Non-pigmented ciliary epithelial cell (primary cell): ENCODE measurements at regions not wholly inside any gene's neighbourhood (a gene's known extent, or its start where the extent isn't known, plus 50 kb on each side); places are given as distances from the start of the nearest gene placed in this dataset.
"Not testable (repeated sequence)": the region's sequence is repeated elsewhere in the genome, so short reads cannot be mapped to it uniquely, and the experiment has no call there.

Source experiments
- DNase-seq: peaks from one replicate; pipeline ENCODE4 v3.0.0-alpha.2; 2010; ENCODE audit warnings: low read depth

- no peak for DNase-seq
These were observed 283.1 kb downstream of the SIPA1L2 start for GRCh38 chr1:232346844-232347243.

DNA sequence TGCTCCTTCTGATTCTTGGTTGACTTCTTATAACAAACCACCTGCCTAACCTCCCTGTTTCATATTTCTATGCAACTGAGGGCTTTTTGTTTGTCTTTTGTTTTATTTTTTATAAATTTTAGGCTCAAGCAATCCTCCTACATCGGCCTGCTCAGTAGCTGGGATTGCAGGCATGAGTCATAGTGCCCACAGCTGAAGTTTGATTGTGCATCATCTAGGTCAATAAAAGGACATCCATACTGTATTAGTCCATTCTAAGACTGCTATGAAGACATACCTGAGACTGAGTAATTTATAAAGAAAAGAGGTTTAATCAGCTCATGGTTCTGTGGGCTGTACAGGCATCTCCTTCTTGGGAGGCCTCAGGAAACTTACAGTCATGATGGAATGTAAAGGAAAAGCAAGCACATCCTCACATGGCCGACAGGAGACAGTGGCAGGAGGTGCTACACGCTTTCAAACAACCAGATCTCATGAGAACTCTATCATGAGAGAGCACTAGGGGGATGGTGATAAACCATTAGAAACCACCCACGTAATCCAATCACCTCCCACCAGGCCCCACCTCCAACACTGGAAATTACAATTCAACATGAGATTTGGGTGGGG lies 285.0 kb downstream of the SIPA1L2 start:
- no peak for DNase-seq

- not testable (repeated sequence) for DNase-seq
These were observed 285.7 kb downstream of the SIPA1L2 start for GRCh38 chr1:232344186-232344585.

GRCh38 chr1:232340446-232340845 lies 289.5 kb downstream of the SIPA1L2 start:
- DNase-seq, result no peak

GRCh38 chr1:232339073-232339472 lies 290.9 kb downstream of the SIPA1L2 start:
- no peak for DNase-seq

DNA sequence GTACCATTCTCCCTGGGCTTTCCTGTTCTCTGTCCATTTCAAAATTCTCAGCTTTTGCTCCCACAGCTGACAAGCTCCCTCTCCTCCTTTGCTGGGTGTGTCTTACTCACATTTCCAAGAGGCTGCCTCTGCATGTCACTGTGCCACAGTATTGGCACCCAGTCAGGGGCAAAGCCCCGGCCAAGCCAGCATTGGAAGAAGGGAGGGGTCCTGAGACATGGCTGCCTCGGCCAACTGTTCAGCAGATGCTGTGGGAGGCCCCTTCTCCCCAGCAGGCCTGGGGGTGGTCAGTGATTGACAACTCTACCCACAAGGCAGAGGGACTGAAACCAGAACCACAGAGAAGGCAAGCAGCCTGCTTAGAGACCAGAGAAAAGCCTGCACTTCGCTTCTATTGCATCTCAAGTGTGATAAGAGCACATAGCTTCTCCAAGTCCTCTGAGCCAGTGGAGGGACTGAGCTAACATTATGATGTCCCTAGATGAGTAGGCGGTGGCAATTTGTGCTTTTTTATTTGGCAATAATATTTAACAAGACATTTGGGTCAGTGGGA lies 294.1 kb downstream of the SIPA1L2 start:
- DNase-seq, result no peak

DNA sequence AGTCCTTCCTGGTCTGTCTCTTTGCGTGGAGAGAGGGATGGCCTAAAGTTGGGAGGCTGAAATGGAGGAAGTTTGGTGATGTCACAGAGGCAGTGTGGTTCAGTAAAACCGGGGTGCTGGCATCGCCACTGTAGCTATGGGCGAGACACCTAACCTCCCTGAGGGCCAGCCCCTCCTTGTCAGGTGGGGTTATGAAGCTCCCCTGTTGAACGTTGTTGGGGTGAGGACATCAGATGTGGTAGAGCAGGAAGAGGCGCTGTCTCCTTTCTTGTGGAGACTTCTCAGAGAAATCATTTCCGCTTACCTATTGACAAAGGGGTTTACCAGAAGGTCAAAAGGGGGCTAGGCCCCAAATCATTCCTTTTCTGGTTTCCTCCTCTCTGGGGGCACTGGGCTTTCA lies 294.7 kb downstream of the SIPA1L2 start:
- no peak for DNase-seq

- DNase-seq, result no peak
These were observed 295.1 kb downstream of the SIPA1L2 start for GRCh38 chr1:232334811-232335210.

DNA sequence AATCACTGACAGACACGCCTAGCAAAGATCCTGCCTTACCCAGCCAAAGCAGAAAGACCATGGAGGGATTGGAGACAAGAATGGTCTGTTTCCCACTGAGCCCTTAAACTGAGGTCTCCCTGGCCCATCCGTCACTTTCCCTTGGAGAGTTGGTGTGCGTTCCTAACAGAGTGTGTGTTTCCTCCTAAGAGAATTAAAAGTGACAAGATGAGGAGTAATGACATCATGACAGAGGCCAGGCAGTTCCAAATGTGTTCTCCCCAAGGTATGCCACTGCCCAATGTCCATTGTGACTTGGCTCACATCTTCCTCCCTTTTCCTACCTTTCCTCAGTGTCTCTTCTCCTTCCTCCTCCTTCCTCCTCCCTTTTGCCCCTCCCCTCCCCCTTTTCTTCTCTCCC lies 295.7 kb downstream of the SIPA1L2 start:
- DNase-seq, result no peak

GRCh38 chr1:232333419-232333767 lies 296.5 kb downstream of the SIPA1L2 start:
- DNase-seq, result no peak

DNA sequence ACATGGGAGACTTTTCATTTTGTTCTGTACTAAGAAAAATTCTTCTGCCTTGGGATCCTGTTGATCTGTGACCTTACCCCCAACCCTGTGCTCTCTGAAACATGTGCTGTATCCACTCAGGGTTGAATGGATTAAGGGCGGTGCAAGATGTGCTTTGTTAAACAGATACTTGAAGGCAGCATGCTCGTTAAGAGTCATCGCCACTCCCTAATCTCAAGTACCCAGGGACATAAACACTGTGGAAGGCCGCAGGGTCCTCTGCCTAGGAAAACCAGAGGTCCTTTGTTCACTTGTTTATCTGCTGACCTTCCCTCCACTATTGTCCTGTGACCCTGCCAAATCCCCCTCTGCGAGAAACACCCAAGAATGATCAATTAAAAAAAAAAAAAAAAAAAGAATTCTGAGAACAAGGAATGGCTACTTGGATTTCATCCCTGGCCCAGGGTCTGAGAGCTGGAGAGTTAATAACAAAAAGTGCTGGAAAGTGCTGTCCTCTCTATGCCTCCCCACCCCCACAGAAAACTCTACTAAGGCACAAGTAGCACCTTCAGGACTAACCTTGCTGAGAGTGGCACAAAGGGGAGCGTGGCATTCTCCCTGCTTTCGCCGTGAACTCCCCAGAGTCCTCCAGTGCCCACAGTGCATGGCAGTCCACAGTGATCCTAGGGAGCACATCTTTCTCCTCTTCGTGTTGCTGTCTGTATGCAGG lies 297.1 kb downstream of the SIPA1L2 start:
- DNase-seq, result not testable (repeated sequence)

DNA sequence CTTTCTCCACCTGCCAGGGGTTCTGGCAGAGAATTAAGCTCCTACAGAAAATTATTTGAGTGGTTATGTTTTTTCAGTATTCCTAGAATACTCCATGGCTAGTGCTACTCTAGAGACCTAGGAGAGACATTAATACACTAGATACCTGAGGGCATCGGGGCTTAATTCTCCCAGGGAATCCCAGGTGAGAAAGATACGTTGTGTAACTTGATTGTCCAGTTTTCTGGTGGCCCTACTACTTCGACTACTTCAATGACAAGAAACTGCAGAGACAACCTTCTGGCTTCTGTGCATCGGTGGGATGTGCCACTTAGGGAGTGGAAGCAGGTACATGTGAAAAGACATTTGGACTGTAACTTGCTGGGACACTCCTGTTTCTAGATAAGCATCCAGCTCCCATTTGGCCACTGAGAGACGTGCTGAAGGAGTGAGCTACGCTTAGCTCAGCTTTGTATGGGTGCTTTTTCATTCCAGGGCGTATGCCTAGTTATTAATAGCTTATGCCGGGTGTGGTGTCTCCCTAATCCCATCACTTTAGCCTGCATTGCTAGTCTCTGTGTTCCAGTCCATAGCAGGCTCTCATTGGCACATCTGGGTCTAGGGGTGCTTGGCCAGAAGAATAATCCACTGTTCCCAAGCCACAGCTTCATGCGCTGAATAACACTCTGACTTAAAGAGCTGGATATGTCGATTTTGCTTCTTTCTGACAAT lies 300.7 kb downstream of the SIPA1L2 start:
- DNase-seq, result no peak

- no peak for DNase-seq
These were observed 301.3 kb downstream of the SIPA1L2 start for GRCh38 chr1:232328486-232329102.

- no peak for DNase-seq
These were observed 302.0 kb downstream of the SIPA1L2 start for GRCh38 chr1:232327899-232328298.

- DNase-seq, result no peak
These were observed 302.7 kb downstream of the SIPA1L2 start for GRCh38 chr1:232327269-232327668.

DNA sequence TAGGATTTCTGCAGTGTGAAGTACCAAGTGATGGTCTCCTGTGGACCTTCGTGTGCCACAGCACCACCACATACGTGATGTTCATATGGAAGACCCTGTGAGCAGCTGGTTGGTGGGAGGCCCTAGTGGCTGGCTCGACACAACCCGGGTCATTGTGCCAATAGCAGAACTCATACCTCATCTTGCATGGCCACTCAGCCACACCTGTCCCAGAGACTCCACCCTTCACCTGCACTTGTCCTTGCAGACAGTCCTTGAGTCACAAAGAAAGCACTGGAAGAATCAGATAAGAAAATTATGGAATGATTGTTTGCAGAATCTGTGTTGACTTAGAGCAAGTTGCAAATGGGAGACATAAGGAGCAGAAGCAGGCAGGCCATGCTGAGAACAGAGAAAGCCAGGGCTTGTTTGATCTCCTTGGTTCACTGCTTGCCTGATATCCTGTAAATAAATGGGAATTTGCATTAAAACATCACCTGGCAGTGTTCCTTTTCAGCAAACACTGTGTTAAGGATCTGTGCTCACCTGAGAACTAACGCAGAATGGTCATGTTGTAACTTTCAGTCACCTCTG lies 307.7 kb downstream of the SIPA1L2 start:
- DNase-seq, result no peak

DNA sequence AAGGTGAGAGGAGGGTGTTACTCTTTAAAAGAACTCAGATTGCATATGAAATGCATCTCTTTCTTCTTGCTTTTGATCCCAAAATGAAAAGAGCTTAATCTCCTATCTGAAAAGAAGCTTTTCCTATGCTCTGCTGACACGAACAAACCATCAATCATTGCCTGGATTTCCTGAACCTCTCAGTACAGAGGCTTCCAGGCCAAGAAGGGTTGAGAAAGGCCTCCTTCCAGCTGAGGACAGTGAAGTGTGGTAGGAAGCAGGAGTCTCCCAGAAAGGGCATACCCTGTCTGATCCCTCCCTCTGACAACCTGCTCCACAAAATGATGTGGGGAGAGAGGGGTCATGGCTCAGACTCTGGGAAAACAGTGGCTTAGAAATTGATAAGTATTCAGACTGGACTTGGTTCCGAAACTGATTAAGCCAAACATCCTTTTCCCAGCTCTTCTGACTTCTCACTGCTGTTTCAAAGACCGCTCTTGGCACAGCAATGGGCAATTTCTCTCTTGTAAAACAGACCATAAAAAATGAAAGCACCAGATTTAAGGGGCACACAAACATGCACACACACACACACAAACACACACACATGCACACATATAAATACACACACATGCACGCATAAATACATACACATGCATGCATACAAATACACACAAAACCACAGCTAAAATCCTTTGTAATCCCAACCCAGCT lies 310.3 kb downstream of the SIPA1L2 start:
- no peak for DNase-seq

GRCh38 chr1:232319072-232319471 lies 310.9 kb downstream of the SIPA1L2 start:
- no peak for DNase-seq

DNA sequence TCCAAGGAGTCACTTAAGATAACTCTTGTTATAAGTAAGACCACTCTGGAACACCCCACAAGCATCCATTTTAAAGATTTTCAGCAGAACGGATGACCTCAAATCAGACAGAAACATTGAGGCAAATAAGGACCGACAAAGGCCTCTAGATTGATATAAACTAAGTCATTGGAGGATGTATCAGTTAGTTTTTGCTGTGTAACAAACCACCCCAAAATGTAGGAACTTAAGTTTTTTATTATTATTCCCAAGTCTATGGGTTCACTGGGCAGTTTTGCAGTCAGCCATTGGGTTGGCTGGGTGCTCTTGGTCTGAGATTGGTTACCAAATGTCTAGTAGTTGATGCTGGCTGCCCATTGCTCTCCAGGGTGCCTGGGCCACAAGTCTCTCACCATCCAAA lies 311.8 kb downstream of the SIPA1L2 start:
- DNase-seq, result no peak

- DNase-seq, result no peak
These were observed 312.6 kb downstream of the SIPA1L2 start for GRCh38 chr1:232317350-232317749.

DNA sequence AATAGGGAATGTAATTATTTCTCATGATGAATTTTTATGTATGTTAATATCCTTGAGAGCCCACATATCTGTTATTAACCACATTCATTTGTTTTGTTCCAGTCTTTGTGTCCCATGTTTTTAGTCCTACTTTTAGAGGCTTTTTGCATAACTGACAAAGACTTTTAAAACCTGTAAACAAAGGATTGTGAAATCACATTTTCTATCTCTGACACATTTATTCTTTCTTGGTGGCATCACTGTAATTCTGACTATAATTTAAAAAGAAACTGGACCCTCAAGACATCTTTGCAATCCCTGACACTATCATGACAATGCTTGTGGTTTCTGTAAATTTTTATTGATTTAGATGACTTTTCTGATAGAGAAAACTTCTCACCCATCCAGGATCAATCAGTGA lies 313.1 kb downstream of the SIPA1L2 start:
- DNase-seq, result no peak

DNA sequence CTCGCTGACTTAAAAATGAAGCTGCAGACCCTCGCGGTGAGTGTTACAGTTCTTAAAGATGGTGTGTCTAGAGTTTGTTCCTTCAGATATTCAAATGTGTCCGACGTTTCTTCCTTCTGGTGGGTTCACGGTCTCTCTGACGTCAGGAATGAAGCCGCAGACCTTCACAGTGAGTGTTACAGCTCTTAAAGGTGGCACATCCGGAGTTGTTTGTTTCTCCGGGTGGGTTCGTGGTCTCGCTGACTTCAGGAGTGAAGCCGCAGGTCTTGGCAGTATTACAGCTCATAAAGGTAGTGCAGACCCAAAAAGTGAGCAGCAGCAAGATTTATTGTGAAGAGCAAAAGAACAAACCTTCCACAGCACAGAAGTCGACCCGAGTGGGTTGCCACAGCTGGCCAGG lies 316.1 kb downstream of the SIPA1L2 start:
- DNase-seq, result not testable (repeated sequence)
